ENCODE measurements at regions not wholly inside any gene's neighbourhood (a gene's known extent, or its start where the extent isn't known, plus 50 kb on each side); places are given as distances from the start of the nearest gene placed in this dataset.

DNA sequence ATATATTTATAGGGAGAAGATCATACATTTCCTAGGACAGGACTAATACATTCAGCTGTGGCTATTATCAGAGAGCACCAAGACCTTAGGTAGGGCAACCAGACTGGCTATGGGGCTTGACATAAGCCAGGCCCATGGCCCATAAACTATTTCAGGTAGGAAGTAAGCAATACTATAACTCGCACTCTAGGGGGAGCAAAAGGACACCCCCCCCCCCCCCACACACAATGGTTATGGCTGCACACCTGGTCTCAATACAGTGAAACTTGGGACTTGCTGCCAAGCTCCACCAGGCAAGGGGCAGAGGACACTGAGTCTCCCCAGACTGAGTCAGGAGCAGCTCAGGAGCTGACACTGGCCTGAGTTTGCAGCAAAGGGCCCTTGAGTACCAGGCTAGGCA lies 348.9 kb upstream of the ASIC2 start:
- Mint-ChIP-seq H3K4me3 (no peak overlapping the region), H3K27ac (no peak overlapping the region), H3K27me3 (peaks cover 25 to 34% of the 10 kb centered on the region in 2 donors), H3K9me3 (peaks cover 4% of the 10 kb centered on the region), H3K36me3 (no peaks in the 10 kb centered on the region), H3K4me1 (ENCODE audit: low read depth in 2 of 2) (peaks cover 5 to 6% of the 10 kb centered on the region in 2 donors)
- no peak for ATAC-seq
- no peak for DNase-seq (ENCODE audit: low spot score)

GRCh38 chr17:33647956-33648355 lies 354.9 kb upstream of the ASIC2 start:
- ATAC-seq, result no peak
- DNase-seq (ENCODE audit: low spot score), result no peak
- no peaks in the 10 kb centered on the region for H3K4me1 Mint-ChIP-seq (ENCODE audit: low read depth in 2 of 2)
- no peak overlapping the region for H3K27ac Mint-ChIP-seq
- no peaks in the 10 kb centered on the region for H3K9me3 Mint-ChIP-seq
- H3K27me3 Mint-ChIP-seq, result peaks cover 30 to 40% of the 10 kb centered on the region in 2 donors
- no peaks in the 10 kb centered on the region for H3K36me3 Mint-ChIP-seq
- no peak overlapping the region for H3K4me3 Mint-ChIP-seq

GRCh38 chr17:33650304-33650703 lies 357.2 kb upstream of the ASIC2 start:
- no peaks in the 10 kb centered on the region for H3K9me3 Mint-ChIP-seq
- ATAC-seq, result no peak
- H3K27me3 Mint-ChIP-seq, result peaks cover 35 to 40% of the 10 kb centered on the region in 2 donors
- no peak overlapping the region for H3K4me3 Mint-ChIP-seq
- H3K36me3 Mint-ChIP-seq, result no peaks in the 10 kb centered on the region
- H3K4me1 Mint-ChIP-seq (ENCODE audit: low read depth in 2 of 2), result no peaks in the 10 kb centered on the region
- no peak overlapping the region for H3K27ac Mint-ChIP-seq
- no peak for DNase-seq (ENCODE audit: low spot score)

- DNase-seq (ENCODE audit: low spot score) (no peak), ATAC-seq (no peak)
- Mint-ChIP-seq H3K36me3 (no peaks in the 10 kb centered on the region), H3K4me3 (no peak overlapping the region), H3K4me1 (ENCODE audit: low read depth in 2 of 2) (no peaks in the 10 kb centered on the region), H3K27ac (no peak overlapping the region), H3K9me3 (no peaks in the 10 kb centered on the region), H3K27me3 (peaks cover 29 to 44% of the 10 kb centered on the region in 2 donors)
Measured at GRCh38 chr17:33651686-33652085, 358.6 kb upstream of the ASIC2 start.

DNA sequence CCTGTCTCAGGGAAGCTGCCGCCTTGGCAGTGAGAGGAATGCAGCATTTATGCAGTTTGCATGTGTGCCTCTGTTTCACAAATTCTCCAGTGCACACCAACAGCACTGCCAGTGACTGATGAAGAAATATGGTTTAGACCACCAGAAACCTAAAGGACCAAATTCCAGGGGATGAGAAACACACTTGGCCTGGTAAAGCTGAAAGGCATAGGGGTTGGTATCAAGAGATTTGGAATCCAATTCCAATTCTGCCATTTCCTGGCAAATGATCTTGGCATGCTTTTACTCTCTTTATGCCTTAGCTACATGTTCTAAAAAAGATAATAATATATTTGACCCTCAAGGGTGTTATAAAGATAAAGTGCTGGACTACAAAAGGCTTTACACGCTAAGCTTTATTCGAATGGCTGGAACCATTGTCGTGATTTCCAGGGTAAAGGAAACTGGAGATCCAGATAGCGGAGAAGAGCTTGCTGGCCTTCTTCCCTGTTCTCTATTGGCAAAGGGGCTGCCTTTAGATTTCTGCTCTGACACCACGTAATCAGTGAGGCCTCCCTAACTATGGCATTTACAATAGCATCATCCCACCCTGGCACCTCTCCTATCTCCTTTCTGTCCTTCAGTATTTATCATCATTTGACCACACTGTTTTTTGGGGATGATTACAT lies 359.8 kb upstream of the ASIC2 start:
- H3K4me3 Mint-ChIP-seq, result no peak overlapping the region
- H3K9me3 Mint-ChIP-seq, result no peaks in the 10 kb centered on the region
- H3K36me3 Mint-ChIP-seq, result no peaks in the 10 kb centered on the region
- DNase-seq (ENCODE audit: low spot score), result no peak
- H3K27ac Mint-ChIP-seq, result no peak overlapping the region
- no peaks in the 10 kb centered on the region for H3K4me1 Mint-ChIP-seq (ENCODE audit: low read depth in 2 of 2)
- peaks cover 30 to 40% of the 10 kb centered on the region in 2 donors for H3K27me3 Mint-ChIP-seq
- ATAC-seq, result no peak

DNA sequence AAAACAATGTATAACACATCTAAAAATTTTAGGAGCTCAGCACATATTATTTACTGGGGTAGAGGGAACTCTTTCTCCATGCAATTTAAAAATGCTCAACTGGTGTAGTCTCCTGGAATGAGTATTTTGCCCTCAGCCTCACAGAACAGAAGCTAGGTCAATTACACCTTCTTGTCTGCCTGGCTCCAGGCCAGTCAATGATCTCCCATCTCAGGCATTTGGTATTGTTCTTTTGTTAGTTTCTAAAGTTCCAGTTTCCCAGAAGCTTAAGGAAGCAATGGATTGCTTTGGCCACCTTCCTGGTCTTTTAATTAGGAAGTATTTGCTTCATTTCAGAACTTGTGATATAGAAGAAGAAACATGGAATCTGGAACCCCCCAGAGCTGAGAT lies 360.3 kb upstream of the ASIC2 start:
- no peaks in the 10 kb centered on the region for H3K36me3 Mint-ChIP-seq
- H3K4me3 Mint-ChIP-seq, result no peak overlapping the region
- H3K27me3 Mint-ChIP-seq, result peaks cover 32 to 35% of the 10 kb centered on the region in 2 donors
- H3K9me3 Mint-ChIP-seq, result no peaks in the 10 kb centered on the region
- DNase-seq (ENCODE audit: low spot score) (no peak), ATAC-seq (no peak)
- no peaks in the 10 kb centered on the region for H3K4me1 Mint-ChIP-seq (ENCODE audit: low read depth in 2 of 2)
- no peak overlapping the region for H3K27ac Mint-ChIP-seq

DNA sequence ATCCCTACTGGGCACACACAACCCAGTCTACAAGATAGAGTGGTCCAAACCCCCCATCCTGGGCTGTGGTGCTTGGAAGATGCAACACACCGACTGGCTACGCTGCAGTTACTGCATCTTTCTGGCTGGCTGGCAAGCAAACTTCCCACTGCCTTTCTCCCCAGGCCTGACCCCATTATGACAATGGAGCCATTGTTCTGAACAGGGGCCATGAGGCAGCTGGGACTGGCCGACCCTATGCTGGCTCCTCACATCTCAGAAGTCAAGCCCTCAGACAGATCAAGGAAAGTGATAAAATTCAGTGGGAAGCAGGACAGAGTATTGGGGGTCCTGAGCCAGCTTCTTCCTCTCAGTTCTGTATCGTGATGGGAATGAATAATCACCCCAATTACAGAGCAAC lies 364.1 kb upstream of the ASIC2 start:
- Mint-ChIP-seq H3K4me3 (no peak overlapping the region), H3K27ac (no peak overlapping the region), H3K9me3 (no peaks in the 10 kb centered on the region), H3K36me3 (no peaks in the 10 kb centered on the region), H3K4me1 (ENCODE audit: low read depth in 2 of 2) (no peaks in the 10 kb centered on the region), H3K27me3 (peaks cover 34% of the 10 kb centered on the region in 2 donors)
- ATAC-seq (no peak), DNase-seq (ENCODE audit: low spot score) (no peak)

GRCh38 chr17:33661975-33662374 lies 368.9 kb upstream of the ASIC2 start:
- ATAC-seq (no peak), DNase-seq (ENCODE audit: low spot score) (no peak)
- Mint-ChIP-seq H3K27me3 (peaks cover 17 to 37% of the 10 kb centered on the region in 2 donors), H3K27ac (no peak overlapping the region), H3K9me3 (no peaks in the 10 kb centered on the region), H3K4me3 (no peak overlapping the region), H3K36me3 (no peaks in the 10 kb centered on the region), H3K4me1 (ENCODE audit: low read depth in 2 of 2) (peaks cover under 1 to 4% of the 10 kb centered on the region in 2 donors)

DNA sequence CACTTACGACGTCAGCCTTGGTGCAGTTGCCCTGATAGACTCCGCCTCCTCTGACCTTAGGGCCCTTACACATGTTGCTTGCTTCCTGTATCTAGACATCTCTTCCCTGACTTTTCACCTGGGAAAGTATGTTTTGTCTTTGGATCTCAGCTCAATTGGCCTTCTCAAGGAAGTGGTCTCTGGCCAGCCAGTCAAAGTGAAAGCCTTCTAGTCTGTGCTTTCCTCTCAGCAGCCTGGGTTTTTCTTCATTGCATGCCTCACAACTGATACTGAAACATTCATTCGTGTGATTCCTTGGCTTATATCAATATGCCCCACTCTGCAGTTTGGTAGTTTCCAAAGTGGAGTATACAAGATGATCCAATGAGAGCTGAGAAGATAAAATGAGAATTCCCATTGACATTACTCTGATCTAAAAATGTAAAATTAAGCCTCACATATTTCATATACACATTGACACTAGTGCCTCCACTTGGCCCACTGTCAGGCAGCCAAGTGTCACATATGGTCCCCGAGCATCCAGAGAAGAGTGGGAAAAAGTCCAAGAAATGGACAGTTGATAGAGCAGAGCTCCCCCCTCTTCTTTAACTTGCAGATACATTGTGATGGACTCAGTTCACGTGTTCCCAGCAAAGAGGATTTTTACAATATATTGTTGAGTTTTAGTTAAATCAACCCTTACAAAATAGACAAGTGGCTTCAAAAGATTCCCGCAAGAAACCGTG lies 371.2 kb upstream of the ASIC2 start:
- H3K27me3 Mint-ChIP-seq, result peaks cover 9 to 41% of the 10 kb centered on the region in 2 donors
- no peak for ATAC-seq
- H3K27ac Mint-ChIP-seq, result no peak overlapping the region
- no peaks in the 10 kb centered on the region for H3K9me3 Mint-ChIP-seq
- H3K4me1 Mint-ChIP-seq (ENCODE audit: low read depth in 2 of 2), result peaks cover 5 to 10% of the 10 kb centered on the region in 2 donors
- no peaks in the 10 kb centered on the region for H3K36me3 Mint-ChIP-seq
- no peak overlapping the region for H3K4me3 Mint-ChIP-seq
- no peak for DNase-seq (ENCODE audit: low spot score)

GRCh38 chr17:33667052-33667509 lies 374.0 kb upstream of the ASIC2 start:
- no peaks in the 10 kb centered on the region for H3K9me3 Mint-ChIP-seq
- no peak overlapping the region for H3K4me3 Mint-ChIP-seq
- H3K36me3 Mint-ChIP-seq, result no peaks in the 10 kb centered on the region
- peaks cover 5 to 50% of the 10 kb centered on the region in 2 donors for H3K27me3 Mint-ChIP-seq
- ATAC-seq, result peak in 1 of 2 donors; percentile 38
- H3K27ac Mint-ChIP-seq, result no peak overlapping the region
- peaks cover 5 to 10% of the 10 kb centered on the region in 2 donors for H3K4me1 Mint-ChIP-seq (ENCODE audit: low read depth in 2 of 2)
- DNase-seq (ENCODE audit: low spot score), result no peak

GRCh38 chr17:33667671-33668070 lies 374.6 kb upstream of the ASIC2 start:
- no peak overlapping the region for H3K4me3 Mint-ChIP-seq
- H3K27ac Mint-ChIP-seq, result no peak overlapping the region
- H3K4me1 Mint-ChIP-seq (ENCODE audit: low read depth in 2 of 2), result peaks cover 5 to 10% of the 10 kb centered on the region in 2 donors
- ATAC-seq (no peak), DNase-seq (ENCODE audit: low spot score) (no peak)
- H3K36me3 Mint-ChIP-seq, result no peaks in the 10 kb centered on the region
- no peaks in the 10 kb centered on the region for H3K9me3 Mint-ChIP-seq
- H3K27me3 Mint-ChIP-seq, result peaks cover 6 to 52% of the 10 kb centered on the region in 2 donors

GRCh38 chr17:33668516-33668915 lies 375.4 kb upstream of the ASIC2 start:
- Mint-ChIP-seq H3K36me3 (no peaks in the 10 kb centered on the region), H3K4me1 (ENCODE audit: low read depth in 2 of 2) (peaks cover 5 to 10% of the 10 kb centered on the region in 2 donors), H3K27ac (no peak overlapping the region), H3K9me3 (no peaks in the 10 kb centered on the region), H3K4me3 (no peak overlapping the region), H3K27me3 (peaks cover 9 to 50% of the 10 kb centered on the region in 2 donors)
- ATAC-seq (no peak), DNase-seq (ENCODE audit: low spot score) (no peak)

GRCh38 chr17:33671491-33671890 lies 378.4 kb upstream of the ASIC2 start:
- Mint-ChIP-seq H3K4me3 (no peak overlapping the region), H3K27me3 (peaks cover 7 to 28% of the 10 kb centered on the region in 2 donors), H3K36me3 (no peaks in the 10 kb centered on the region), H3K27ac (no peak overlapping the region), H3K9me3 (no peaks in the 10 kb centered on the region), H3K4me1 (ENCODE audit: low read depth in 2 of 2) (peaks cover 5 to 6% of the 10 kb centered on the region in 2 donors)
- ATAC-seq (no peak), DNase-seq (ENCODE audit: low spot score) (no peak)

- Mint-ChIP-seq H3K27me3 (peaks cover 13 to 20% of the 10 kb centered on the region in 2 donors), H3K4me1 (ENCODE audit: low read depth in 2 of 2) (no peaks in the 10 kb centered on the region), H3K27ac (no peak overlapping the region), H3K4me3 (no peak overlapping the region), H3K9me3 (no peaks in the 10 kb centered on the region), H3K36me3 (no peaks in the 10 kb centered on the region)
- ATAC-seq (peak; percentile 53 to 61), DNase-seq (ENCODE audit: low spot score) (no peak)
Measured at GRCh38 chr17:33674685-33675084, 381.6 kb upstream of the ASIC2 start.
